MM.1S (cell line): ENCODE measurements at regions not wholly inside any gene's neighbourhood (a gene's known extent, or its start where the extent isn't known, plus 50 kb on each side); places are given as distances from the start of the nearest gene placed in this dataset.
"Not testable (repeated sequence)": the region's sequence is repeated elsewhere in the genome, so short reads cannot be mapped to it uniquely, and the experiment has no call there.

Experiments used
- CTCF ChIP-seq: fragments of 300-600 bp; sonication (generic); IDR thresholded peaks from 2 replicates; pipeline ENCODE4 v1.5.1; 2016; ENCODE audit warnings: antibody characterized with exemption, low read length, mixed read lengths
- EZH2 ChIP-seq: fragments of 300-600 bp; sonication (generic); optimal IDR thresholded peaks from 2 replicates; pipeline ENCODE3; 2017; ENCODE audit warnings: low read depth, mild to moderate bottlenecking, antibody characterized with exemption, low read length, mixed read lengths
- EZH2phosphoT487 ChIP-seq: fragments of 300-600 bp; sonication (generic); IDR thresholded peaks from 2 replicates; pipeline ENCODE4 v1.6.1; 2018; ENCODE audit warnings: antibody characterized with exemption, low read length

- TF ChIP-seq CTCF, EZH2phosphoT487, EZH2: not testable (repeated sequence)
Measured at GRCh38 chr6:103294376-103294775, 1565.3 kb downstream of the HACE1 start.
